GM12872 (cell line): ENCODE measurements at regions not wholly inside any gene's neighbourhood (a gene's known extent, or its start where the extent isn't known, plus 50 kb on each side); places are given as distances from the start of the nearest gene placed in this dataset.

Source experiments
- CTCF ChIP-seq: IDR thresholded peaks from 3 replicates; pipeline ENCODE4 v1.5.1; 2011; ENCODE audit warnings: low read depth, mild to moderate bottlenecking, low read length, moderate library complexity; ENCODE audit not compliant: insufficient read depth

- no peak for TF ChIP-seq CTCF
These were observed 260.1 kb downstream of the GLI2 start for GRCh38 chr2:120995656-120996190.

- TF ChIP-seq CTCF, result no peak
These were observed 263.9 kb downstream of the GLI2 start for GRCh38 chr2:120999377-121000097.

- no peak for TF ChIP-seq CTCF
These were observed 265.1 kb downstream of the GLI2 start for GRCh38 chr2:121000804-121001203.

- TF ChIP-seq CTCF, result no peak
These were observed 266.0 kb downstream of the GLI2 start for GRCh38 chr2:121001641-121002040.

- no peak for TF ChIP-seq CTCF
These were observed 266.9 kb downstream of the GLI2 start for GRCh38 chr2:121002597-121002996.

GRCh38 chr2:121003391-121003790 is 267.7 kb downstream of the GLI2 start:
- no peak for TF ChIP-seq CTCF

- no peak for TF ChIP-seq CTCF
These were observed 268.7 kb downstream of the GLI2 start for GRCh38 chr2:121004359-121004758.
